ENCODE measurements at regions not wholly inside any gene's neighbourhood (a gene's known extent, or its start where the extent isn't known, plus 50 kb on each side); places are given as distances from the start of the nearest gene placed in this dataset.

DNA sequence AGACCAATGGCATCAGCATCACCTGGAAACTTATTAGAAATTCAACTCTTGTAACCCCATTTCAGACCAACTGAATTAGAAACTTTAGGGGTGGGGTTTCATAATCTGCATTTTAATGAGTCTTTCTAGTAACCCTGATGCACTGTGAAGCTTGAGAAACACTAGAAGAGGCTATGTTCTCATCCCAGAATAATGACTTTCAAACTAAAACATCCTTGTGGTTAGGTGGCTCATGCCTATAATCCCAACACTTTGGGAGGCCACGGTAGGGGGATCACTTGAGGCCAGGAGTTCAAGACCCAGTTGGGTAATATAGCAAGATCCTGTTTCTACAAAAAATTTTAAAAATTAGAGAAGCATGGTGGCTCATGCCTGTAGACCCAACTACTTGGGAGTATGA is 402.4 kb downstream of the DLEU7 start:
- TF ChIP-seq MAX (IDR thresholded peaks at IDR 0.05; ENCODE audit: low read depth, low read length) (no peak), CTCF (IDR thresholded peaks at IDR 0.05; ENCODE audit: low read depth, low read length) (no peak), POLR2A (IDR thresholded peaks at IDR 0.05; ENCODE audit: extremely low read depth, insufficient read length) (no peak), MYC (IDR thresholded peaks at IDR 0.05; ENCODE audit: low read depth, low read length) (no peak)
- H3K4me3 ChIP-seq (ENCODE audit: low read depth, low read length): no peak overlapping the region
- no peak for DNase-seq (ENCODE audit: low read depth)

DNA sequence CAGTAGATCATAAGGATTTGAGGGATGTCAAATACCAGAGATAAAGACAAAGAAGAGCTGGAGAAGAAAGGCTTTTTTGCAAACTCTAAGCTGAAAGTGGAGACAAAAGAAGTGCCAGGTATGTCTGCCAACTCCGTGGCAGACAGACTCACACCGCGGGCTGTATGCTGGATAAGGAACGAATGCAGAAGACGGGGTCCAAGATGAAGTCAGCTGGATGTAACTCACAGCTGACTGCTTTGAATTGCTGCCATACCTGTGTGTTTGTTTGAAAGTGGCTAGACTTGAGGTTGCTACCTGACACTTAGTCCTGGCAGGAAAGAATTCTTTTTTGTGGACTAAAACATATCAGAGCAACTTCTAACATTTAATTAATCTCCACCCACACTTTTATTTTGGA is 398.8 kb downstream of the DLEU7 start:
- TF ChIP-seq CTCF (IDR thresholded peaks at IDR 0.05; ENCODE audit: low read depth, low read length) (no peak), MYC (IDR thresholded peaks at IDR 0.05; ENCODE audit: low read depth, low read length) (no peak), MAX (IDR thresholded peaks at IDR 0.05; ENCODE audit: low read depth, low read length) (no peak), POLR2A (IDR thresholded peaks at IDR 0.05; ENCODE audit: extremely low read depth, insufficient read length) (no peak)
- no peak for DNase-seq (ENCODE audit: low read depth)
- H3K4me3 ChIP-seq (ENCODE audit: low read depth, low read length): no peak overlapping the region

DNA sequence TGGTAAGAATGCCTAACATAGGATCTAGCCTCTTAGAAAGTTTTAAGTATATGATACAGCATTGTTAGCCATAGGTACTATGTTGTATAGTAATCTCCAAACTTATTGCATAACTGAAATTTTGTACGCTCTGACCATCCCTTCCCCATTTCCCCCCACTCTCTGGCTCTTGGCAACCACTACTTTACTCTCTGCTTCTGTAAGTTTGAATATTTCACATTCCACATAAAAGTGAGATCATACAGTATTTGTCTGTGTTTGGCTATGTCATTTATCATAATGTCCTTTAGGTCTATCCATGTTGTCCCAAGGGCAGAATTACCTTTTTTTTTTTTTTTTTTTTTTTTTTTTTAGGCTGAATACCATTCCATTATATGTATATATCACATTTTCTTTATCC is 396.9 kb downstream of the DLEU7 start:
- TF ChIP-seq POLR2A (IDR thresholded peaks at IDR 0.05; ENCODE audit: extremely low read depth, insufficient read length) (no peak), MAX (IDR thresholded peaks at IDR 0.05; ENCODE audit: low read depth, low read length) (no peak), CTCF (IDR thresholded peaks at IDR 0.05; ENCODE audit: low read depth, low read length) (no peak), MYC (IDR thresholded peaks at IDR 0.05; ENCODE audit: low read depth, low read length) (no peak)
- no peak for DNase-seq (ENCODE audit: low read depth)

GRCh38 chr13:50448535-50448998 is 394.9 kb downstream of the DLEU7 start:
- H3K4me3 ChIP-seq (ENCODE audit: low read depth, low read length): no peak overlapping the region
- no peak for DNase-seq (ENCODE audit: low read depth)
- TF ChIP-seq MYC (IDR thresholded peaks at IDR 0.05; ENCODE audit: low read depth, low read length) (no peak), CTCF (IDR thresholded peaks at IDR 0.05; ENCODE audit: low read depth, low read length) (no peak), POLR2A (IDR thresholded peaks at IDR 0.05; ENCODE audit: extremely low read depth, insufficient read length) (no peak), MAX (IDR thresholded peaks at IDR 0.05; ENCODE audit: low read depth, low read length) (no peak)

More for the DNA sequence above, 396.9 kb downstream of the DLEU7 start:
- no peak overlapping the region for H3K4me3 ChIP-seq (ENCODE audit: low read depth, low read length)

GRCh38 chr13:50449465-50449864 is 394.0 kb downstream of the DLEU7 start:
- TF ChIP-seq MYC (IDR thresholded peaks at IDR 0.05; ENCODE audit: low read depth, low read length) (no peak), POLR2A (IDR thresholded peaks at IDR 0.05; ENCODE audit: extremely low read depth, insufficient read length) (no peak), CTCF (IDR thresholded peaks at IDR 0.05; ENCODE audit: low read depth, low read length) (no peak), MAX (IDR thresholded peaks at IDR 0.05; ENCODE audit: low read depth, low read length) (no peak)
- DNase-seq (ENCODE audit: low read depth): no peak
- H3K4me3 ChIP-seq (ENCODE audit: low read depth, low read length): no peak overlapping the region

DNA sequence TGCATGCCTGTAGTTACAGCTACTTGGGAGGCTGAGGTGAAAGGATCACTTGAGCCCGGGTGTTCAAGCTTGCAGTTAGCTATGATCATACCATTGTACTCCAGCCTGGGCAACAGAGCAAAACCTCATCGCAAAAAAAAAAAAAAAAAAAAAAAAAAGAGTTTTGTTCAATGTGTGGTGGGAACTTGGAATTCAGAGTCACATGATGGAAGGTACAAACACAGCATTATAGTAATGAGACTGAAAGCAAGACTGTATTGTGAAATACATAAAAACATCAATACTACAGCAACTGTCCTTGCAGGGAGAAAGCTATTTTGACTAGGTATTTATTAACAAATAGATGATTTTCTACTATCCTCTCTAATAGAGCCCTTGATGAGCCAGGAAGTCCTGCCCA is 393.2 kb downstream of the DLEU7 start:
- TF ChIP-seq POLR2A (IDR thresholded peaks at IDR 0.05; ENCODE audit: extremely low read depth, insufficient read length) (no peak), MAX (IDR thresholded peaks at IDR 0.05; ENCODE audit: low read depth, low read length) (no peak), CTCF (IDR thresholded peaks at IDR 0.05; ENCODE audit: low read depth, low read length) (no peak), MYC (IDR thresholded peaks at IDR 0.05; ENCODE audit: low read depth, low read length) (no peak)
- no peak overlapping the region for H3K4me3 ChIP-seq (ENCODE audit: low read depth, low read length)
- DNase-seq (ENCODE audit: low read depth): no peak
